Stimulated activated CD4-positive, alpha-beta T cell treated with anti-CD3 and anti-CD28 coated beads, Interleukin-4, amount 100 ng/mL, for 1 hour (primary cell): ENCODE measurements at regions not wholly inside any gene's neighbourhood (a gene's known extent, or its start where the extent isn't known, plus 50 kb on each side); places are given as distances from the start of the nearest gene placed in this dataset.

Source experiments
- DNase-seq: peaks from one replicate; pipeline ENCODE4 v3.0.0-alpha.2; 2020

DNA sequence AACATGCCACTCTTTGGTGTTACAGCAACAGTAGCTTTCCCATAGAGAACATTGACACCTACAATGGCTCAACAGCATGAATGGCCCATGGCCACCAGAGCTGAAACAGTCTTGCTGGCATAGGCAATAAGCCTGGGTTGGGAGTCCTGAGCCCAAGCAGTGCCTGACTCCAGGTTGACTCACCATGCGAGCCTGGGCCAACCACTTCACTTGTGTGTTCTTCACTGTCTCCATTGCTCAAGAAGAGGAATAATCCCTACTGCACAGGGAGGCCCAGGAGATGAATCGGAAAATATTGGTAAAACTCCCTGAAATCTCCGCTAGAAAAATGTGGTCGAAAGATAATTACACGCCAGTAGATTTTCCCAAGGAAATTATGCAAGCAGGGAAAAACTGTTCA is 89.2 kb upstream of the INHBA start:
- no peak for DNase-seq

DNA sequence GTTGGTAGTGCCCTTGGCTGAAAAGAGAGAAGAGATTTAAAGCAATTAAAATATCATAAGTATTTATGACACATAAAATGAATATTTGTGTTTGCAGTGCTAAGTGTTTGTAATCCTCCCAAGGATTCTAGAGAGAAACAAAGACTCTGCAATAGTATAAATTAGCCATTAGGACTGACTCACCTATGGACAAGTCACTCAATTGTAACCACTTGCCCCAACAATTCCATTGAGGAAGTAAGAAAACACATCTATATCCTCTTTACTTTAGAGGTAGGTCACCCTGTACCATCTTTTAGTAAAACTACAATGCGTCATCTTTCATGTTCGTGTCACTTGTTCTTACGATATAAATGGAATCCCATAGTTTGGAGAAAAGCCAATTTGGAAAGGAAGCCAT is 85.7 kb upstream of the INHBA start:
- DNase-seq = no peak

DNA sequence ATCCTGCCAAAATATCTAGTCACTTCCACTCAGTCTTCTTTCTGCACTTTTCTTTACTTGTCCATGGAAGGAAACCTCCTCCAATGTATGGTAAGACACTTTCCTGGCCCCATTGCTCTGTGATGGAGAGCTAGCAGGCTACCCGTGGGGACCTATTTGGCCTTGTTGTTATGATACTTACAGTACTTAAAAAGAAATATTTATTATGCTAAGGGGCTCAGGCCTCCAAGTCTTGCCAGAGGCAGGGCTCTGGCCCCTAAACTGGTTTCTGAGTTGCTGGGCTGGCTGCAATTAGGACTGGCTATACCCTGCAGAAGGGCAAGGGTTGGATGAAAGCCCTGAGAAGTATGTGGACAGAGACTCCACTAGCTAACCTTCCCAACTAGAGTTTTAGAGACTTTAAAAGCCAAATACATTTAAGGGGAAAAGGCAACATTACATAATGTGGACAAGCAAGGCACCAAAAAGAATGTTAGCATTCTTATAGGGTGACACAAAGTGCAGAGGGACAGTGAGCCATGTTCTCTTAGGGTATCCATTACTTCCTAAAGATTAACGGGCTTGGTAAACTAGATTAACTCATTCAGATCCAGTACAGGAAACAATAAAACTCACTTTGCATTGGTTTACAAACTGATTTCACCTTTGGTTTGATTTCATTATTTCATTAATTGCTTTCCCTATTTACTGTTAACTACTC is 84.9 kb upstream of the INHBA start:
- no peak for DNase-seq

DNA sequence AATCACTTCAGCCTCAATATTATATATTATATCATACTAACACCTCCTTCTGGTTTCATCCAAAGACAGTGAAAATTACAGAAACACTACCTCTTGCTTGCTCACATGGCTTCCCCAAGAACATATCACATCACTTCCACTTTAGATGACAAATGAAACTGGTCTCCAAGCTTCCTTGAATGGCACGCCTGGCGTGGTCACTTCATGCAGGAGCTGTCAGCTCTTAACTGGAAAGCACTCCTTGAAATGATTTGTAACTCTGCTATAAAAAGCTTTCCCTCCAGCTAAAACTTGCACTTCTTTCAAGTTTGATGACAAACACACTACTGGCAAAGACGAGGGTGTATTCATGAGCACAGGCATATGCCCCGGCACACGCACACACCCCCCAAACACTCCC is 84.1 kb upstream of the INHBA start:
- DNase-seq = no peak

DNA sequence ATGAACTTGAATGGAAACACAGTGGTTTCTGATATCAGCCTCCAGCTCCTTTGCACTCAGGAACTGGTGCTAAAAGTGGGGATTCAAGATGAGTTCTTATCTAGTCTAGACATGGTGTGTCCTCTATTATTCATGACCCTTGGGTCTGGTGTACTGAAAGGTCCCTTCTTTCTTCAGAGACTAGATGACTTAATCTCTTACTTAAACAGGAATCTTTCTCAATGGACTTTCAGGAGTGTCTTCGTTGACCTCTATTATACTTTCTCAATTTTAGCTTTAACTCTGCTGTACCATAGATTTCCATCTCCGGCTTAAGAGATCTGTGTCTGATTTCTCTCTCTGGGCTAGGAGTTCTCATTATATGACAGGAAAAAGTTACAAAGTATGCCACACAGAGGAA is 83.5 kb upstream of the INHBA start:
- DNase-seq = no peak

DNA sequence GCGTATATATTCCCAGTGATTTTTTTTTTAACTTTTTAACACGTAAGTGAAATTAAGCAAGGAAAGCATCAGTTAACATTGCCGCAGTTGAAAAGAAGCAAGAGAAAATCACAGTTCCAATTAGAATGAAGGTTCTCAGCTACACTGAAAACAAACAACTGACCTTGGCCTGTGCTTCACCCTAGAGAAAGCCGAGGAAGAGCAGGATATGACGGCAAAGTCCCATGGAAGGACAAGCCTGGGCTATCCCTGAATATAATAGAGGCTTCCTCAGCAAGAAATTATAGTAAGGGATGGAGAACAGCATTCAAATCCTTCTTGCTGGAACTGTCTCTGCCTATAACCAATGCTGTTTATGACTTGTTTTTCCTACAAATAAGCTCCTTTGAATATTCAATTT is 83.0 kb upstream of the INHBA start:
- no peak for DNase-seq

DNA sequence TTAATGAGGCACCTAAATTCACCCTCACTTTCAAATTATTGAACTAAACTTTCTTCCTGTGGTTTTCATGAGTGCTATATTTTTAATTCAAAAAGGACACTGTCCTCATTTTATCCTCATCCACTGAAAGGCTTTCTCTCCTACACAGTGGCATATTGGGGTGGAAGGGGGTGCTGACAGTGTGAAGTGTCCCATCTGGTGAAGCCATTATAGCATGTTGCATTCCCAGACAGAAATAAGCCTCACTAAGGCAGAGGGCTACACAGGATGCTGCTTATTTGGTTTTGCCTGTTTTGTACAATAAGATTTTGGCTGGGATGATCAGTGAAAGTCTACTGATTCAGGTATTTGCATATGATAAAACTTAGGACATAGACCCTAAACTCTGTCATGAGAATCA is 82.4 kb upstream of the INHBA start:
- no peak for DNase-seq

DNA sequence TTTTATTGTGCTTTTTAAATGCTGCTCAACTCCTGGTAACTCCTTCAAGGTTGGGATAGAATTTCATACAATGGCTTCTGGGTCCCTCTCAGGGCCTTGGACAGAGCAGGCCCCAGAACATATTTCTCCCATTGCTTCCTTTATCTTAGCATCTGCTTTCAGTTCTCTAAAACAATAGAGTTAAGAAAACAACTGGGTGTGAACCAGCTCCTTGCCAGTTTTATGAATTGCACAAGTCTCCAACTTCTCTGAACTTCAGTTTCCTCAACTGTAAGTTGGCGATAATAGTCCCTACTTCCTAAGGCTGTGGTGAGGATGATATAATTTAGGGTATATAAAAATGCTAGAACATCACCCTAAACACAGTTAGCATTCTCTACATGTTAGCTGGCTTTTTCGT is 77.0 kb upstream of the INHBA start:
- DNase-seq = no peak

DNA sequence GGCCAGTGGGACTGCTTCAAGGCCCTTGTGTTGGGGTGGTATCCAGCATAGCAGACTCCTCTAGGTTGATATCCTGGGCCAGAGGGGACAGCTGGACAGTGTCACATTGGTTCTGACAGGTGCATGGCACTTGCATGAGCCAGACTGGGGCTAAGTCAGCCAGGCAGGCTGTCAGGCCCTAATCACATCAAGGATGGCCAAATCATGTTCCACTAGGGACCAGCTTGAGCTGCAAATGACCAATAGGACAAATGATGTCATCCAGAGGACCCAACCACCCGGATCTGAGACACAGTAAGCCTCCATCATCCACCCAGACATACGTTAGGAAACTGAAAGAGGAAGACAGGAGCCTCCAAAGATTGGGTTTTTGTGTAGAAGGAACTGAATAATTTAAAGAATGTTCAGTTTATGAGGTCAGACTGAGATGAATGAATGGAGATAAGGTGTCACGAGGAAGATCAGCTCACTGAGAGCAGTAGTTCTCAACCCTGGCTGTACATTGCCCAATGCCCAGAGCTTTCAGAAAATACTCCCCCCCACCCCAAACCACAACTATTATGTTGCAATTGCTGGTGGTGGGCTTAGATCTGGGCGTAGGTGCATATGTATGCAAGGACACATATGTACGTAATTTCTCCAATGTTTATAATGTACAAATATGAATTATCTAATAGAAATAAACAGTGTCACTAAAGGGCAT is 75.2 kb upstream of the INHBA start:
- DNase-seq = no peak

DNA sequence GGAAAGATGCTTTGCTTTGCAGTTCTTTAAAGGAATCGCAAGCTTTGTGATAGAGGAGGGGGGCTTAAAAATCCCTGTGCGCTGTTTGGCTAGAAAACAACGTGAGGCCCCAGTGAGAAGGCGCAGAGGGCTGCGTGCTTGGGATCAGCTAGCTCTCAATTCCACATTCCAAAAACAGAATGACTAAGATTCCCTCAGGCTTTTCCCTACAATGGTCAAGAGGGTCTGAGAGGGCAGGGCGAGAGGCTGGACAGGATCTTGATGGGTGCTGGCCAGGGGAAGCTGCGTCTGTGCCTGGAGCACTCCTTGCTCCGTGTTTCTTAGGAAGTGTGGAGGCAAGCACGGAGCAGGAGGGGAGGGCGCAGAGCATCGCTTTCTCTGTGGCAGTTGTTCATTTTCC is 72.1 kb upstream of the INHBA start:
- no peak for DNase-seq

DNA sequence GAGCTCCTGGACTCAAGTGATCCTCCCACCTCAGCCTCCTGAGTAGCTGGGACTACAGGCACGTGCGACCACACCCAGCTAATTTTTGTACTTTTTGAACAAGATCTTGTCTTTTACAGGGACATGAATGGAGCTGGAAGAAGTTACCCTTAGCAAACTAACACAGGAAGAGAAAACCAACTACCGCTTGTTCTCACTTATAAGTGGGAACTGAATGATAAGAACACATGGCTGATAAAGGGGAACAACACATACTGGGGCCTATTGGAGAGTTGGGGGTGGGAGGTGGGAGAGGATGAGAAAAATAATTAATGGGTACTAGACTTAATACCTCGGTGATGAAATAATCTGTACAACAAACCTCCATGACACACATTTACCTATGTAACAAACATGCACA is 70.9 kb upstream of the INHBA start:
- no peak for DNase-seq

DNA sequence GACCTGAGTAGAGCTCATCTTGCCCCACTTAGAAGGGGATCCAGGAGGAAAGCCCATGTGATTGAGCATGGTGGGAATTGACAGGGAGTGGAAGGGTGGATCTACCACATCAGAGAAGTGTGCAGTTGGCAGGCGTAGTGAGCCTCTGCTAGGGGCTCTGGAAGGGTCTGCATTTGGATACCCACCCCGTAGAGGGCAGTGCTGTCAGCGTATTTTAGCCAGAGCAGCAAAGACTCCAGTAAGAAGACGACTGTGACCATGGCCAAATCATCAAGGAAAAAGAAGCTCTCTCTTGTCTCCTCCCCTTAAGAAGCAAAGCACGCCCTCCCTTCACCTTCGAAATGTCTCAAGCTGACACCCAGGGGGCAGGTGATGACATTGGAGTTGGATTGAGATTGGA is 68.8 kb upstream of the INHBA start:
- no peak for DNase-seq

DNA sequence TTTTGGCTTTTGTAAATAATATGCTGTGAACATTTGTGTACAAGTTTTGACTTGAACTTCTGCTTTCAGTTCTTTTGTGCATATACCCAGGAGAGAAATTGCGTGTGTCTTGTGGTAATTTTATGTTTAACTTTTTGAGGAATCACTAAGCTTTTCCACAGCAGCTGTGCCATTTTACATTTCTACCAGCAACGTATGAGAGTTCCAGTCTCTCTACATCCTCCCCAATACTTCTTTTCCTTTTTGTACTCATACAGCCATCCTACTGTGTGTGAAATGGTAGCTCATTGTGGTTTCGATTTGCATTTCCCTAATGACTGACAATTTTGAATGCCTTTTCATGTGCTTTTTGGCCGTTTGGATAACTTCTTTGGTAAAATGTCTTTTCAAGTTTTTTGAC is 66.3 kb upstream of the INHBA start:
- DNase-seq = no peak

DNA sequence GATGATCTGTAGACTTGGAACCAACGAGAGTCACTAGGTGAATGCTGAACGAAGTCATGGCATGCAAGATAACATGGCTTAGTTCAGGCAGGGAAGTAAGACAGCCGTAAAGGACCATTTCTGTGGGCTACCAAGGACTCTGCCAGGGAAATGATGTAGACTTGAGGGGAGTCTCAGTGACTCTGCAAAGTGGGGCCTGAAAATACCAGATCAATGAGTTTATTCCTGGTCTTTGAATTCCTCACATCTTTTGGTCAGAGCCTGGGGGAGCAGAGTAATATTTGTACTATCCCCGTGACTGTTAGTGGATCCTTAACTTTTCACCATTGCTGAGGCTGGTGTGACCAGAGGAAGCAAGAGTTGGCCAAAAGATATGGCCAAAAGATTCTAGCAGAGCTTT is 60.7 kb upstream of the INHBA start:
- DNase-seq = no peak

DNA sequence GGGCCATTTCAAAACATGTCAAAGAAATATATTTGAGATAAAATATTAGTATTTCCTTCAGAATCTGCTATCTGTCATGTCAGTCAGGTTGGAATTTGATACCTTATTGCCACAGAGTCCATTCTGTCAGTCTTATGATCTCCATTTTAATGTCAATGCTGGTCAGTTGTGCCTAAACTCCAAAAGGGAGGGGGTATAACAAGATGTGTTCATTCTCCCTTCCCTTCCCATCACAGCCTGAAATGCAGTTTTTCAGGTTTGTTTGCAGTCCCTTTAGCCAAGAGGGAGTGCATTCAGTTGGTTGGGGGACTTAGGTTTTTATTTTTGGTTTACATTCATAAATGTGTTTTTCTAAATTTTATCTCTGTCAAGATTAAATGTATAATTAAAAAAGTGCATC is 59.8 kb upstream of the INHBA start:
- DNase-seq = no peak

DNA sequence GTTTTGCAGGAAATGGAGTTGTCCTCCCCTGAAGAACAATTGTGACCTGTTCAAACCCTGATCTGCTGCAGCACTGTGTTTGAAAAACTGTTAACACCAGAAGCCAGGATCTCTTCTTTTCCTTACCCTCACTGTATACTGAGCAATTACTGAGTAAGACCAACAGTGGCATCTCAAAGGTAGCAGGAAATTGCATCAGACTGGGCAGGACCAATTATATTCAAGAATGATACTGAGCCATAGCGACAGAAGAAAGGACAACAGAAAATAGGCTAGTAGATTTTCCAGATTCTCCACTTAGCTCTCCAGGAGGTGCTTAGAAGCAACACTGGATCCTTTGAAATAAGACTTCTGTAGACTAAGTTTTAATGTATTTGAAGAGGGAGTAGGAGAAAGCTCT is 57.4 kb upstream of the INHBA start:
- DNase-seq = no peak

DNA sequence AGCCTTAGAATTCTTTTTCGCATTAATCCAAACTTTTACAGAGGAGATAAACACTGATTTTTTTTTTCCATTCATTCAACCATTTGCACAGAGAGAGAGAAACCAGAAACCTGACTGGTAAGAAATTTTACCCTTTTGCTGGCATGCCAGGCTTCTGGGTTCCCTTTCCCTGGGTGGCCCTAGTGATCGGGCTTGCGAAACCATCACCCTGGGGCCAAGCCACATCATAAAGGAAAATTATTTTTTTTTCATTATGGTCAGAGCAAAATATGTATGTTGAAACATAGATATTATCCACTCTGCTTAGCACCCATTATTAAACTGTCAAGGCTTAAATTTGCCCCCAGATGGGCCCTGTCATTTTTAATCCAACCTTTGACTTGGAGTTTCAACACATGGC is 55.4 kb upstream of the INHBA start:
- no peak for DNase-seq

DNA sequence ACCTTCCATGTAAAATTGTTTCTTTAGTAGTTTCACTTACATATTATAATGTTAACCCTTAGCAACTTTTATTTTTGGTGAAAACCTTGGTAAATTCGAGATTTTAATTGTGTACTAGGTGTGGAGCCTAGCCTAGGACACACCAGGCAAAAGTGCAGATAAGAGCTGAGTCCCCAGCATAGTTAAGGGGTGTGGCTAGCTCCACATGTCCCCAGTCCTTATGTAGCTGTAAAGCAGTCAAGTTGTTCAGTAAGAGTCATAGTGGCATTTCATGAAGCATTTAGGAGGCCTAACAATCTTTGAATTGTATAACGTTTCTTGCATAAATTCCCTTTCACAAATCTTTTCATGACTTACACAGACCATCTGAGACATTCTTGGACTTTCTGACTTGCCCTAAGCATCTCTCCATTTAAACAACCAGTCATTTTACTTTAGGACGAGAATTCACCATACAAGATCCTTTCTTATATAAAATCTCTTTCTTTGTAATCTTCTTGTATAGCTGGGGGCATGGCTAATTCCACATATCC is 53.8 kb upstream of the INHBA start:
- DNase-seq = no peak

DNA sequence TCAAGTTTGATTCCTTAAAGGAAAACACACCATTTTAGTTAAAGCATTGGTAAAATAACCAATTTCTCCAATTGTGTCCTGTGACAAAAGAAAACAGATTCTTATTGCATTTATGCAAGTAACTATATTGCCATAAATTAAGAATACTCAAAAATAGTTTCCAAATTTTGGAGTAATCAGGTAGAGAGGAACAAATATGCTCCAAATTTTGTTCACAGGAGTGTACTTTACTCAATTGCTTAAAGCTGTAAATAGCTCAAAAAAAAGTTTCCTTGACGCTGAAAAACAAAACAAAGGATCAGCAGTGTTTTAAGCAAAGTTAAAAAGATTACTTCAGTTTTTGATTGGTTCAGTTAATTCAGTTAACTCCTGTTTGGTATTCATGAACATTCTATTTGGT is 52.2 kb upstream of the INHBA start:
- DNase-seq = no peak

DNA sequence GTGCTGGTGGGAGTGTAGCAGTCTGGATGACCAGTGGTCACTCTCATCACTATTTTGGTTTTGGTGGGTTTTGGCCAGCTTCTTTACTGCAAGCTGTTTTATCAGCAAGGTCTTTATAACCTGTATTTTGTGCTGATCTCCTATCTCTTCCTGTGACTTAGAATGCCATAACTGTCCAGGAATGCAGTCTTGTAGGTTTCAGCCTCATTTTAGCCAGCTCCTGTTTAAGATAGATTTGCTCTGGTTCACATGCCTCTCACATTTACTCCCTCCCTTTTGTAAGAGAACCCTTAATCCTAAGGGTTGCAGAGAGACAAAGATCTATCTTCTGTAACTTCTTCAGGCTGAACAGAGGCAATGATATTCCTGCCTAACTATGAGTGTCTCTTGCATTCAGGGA is 51.2 kb upstream of the INHBA start:
- DNase-seq = no peak
